HepG2 (cell line): ENCODE measurements at regions not wholly inside any gene's neighbourhood (a gene's known extent, or its start where the extent isn't known, plus 50 kb on each side); places are given as distances from the start of the nearest gene placed in this dataset.

ENCODE experiments used
- ATAC-seq: fragments of 200-7000 bp; cut with Tn5 transposase; 3 replicates; pipeline ENCODE4 v1.9.1; 2020; ENCODE audit warnings: mild to moderate bottlenecking, moderate library complexity
- BruUV-seq: library from RNA; stranded (reverse); fragments of 400-500 nt; replicated peaks from 2 replicates; lab custom pipeline; 2021; lab: Mats Ljungman, UMichigan
- CTCF ChIA-PET: fragments of 300-600 bp; formaldehyde crosslinking; extraction: SDS; loops from one replicate; lab custom pipeline; 2021; ENCODE audit warnings: low total read pairs, inconsistent platforms, low intra/inter-chr PET ratio; lab: Yijun Ruan, JAX
- POLR2A ChIA-PET: fragments of 350-600 bp; sonication (Branson Sonifier 250); formaldehyde crosslinking; loops from one replicate; lab custom pipeline; 2020; ENCODE audit warnings: antibody characterized with exemption, inconsistent platforms; lab: Yijun Ruan, JAX
- DNase-seq: peaks from one replicate; pipeline ENCODE4 v3.0.0-alpha.2; 2015; ENCODE audit warnings: low spot score
- FAIRE-seq: peaks from 3 replicates; lab custom pipeline; 2011; peaks lifted over from hg19 to GRCh38; lab: Jason Lieb, UNC
- H2AFZ ChIP-seq: one replicate; pipeline ENCODE4 v1.6.1; 2011; ENCODE audit warnings: low read length, inconsistent platforms
- H3K27ac ChIP-seq: fragments of 300-600 bp; 3 replicates; pipeline ENCODE4 v1.8.0; 2011; ENCODE audit warnings: mixed run types, mild to moderate bottlenecking, mixed read lengths, low read length, inconsistent platforms; ENCODE audit not compliant: insufficient read depth; ENCODE audit errors: extremely low read length
- H3K27me3 ChIP-seq, 2 experiments: fragments of 200-600 bp in 1 of 2; 2 replicates in 1 of 2; 3 replicates in 1 of 2; pipeline versions ENCODE4 v1.6.0 to v1.8.0; 2011; ENCODE audit warnings: low read length in 2 of 2, mild to moderate bottlenecking in 2 of 2, moderate library complexity in 2 of 2, inconsistent platforms in 1 of 2; ENCODE audit not compliant: insufficient read depth in 2 of 2, control insufficient read depth in 1 of 2
- H3K36me3 ChIP-seq, 2 experiments: fragments of 200-600 bp in 1 of 2; replicated peaks in 1 of 2; 2 replicates in 1 of 2; 3 replicates in 1 of 2; pipeline versions ENCODE4 v1.5.1 to v1.8.0; 2011; ENCODE audit warnings: low read length in 2 of 2, inconsistent platforms in 1 of 2; ENCODE audit not compliant: insufficient read depth in 2 of 2, control insufficient read depth in 1 of 2
- H3K4me1 ChIP-seq: 2 replicates; pipeline ENCODE4 v1.5.1; 2012; ENCODE audit warnings: low read length, inconsistent platforms; ENCODE audit not compliant: insufficient read depth
- H3K4me2 ChIP-seq: 2 replicates; pipeline ENCODE4 v1.6.0; 2011; ENCODE audit warnings: low read depth, low read length, inconsistent platforms
- H3K4me3 ChIP-seq, 3 experiments: fragments of 200-600 bp in 1 of 3; sonication (generic), shearing (Covaris generic) in 1 of 3; replicated peaks in 1 of 3; 2 replicates each; pipeline ENCODE4 v1.5.1; 2011 to 2016; ENCODE audit warnings: low read length in 3 of 3, inconsistent platforms in 2 of 3, low read depth in 2 of 3, mild to moderate bottlenecking in 2 of 3, control low read depth in 1 of 3, mixed read lengths in 1 of 3; ENCODE audit not compliant: insufficient read depth in 1 of 3
- H3K79me2 ChIP-seq: one replicate; pipeline ENCODE4 v1.6.1; 2011; ENCODE audit warnings: low read length, inconsistent platforms; ENCODE audit not compliant: insufficient read depth
- H3K9ac ChIP-seq: 2 replicates; pipeline ENCODE4 v1.6.0; 2011; ENCODE audit warnings: mild to moderate bottlenecking, low read depth, low read length, inconsistent platforms; ENCODE audit not compliant: insufficient read depth
- H3K9me3 ChIP-seq: 2 replicates; pipeline ENCODE4 v1.5.1; 2012; ENCODE audit warnings: mild to moderate bottlenecking, low read length
- H4K20me1 ChIP-seq: 2 replicates; pipeline ENCODE4 v1.6.0; 2011; ENCODE audit warnings: inconsistent platforms, mild to moderate bottlenecking, low read length, moderate library complexity; ENCODE audit not compliant: insufficient read depth
- CBX2 ChIP-seq, 2 experiments: fragments of 200-600 bp in 1 of 2; sonication (generic); formaldehyde crosslinking in 1 of 2; IDR thresholded peaks; 2 replicates each; pipeline versions ENCODE4 v1.7.0 to v1.8.1; 2018 to 2022; ENCODE audit warnings: low read depth in 2 of 2, low read length in 1 of 2, mild to moderate bottlenecking in 1 of 2, missing genetic modification reagents in 1 of 2
- EED ChIP-seq: sonication (generic); formaldehyde crosslinking; IDR thresholded peaks from 2 replicates; pipeline ENCODE4 v1.5.0; 2020; ENCODE audit warnings: mild to moderate bottlenecking, missing genetic modification reagents
- NFKBIZ ChIP-seq: IDR thresholded peaks from 2 replicates; pipeline ENCODE4 v1.6.1; 2018; ENCODE audit warnings: missing genetic modification reagents, missing compliant biosample characterization
- PRDM15 ChIP-seq: sonication (generic); formaldehyde crosslinking; IDR thresholded peaks from 2 replicates; pipeline ENCODE4 v1.4.0; 2020; ENCODE audit warnings: missing genetic modification reagents
- ZBTB33 ChIP-seq: sonication (generic); formaldehyde crosslinking; IDR thresholded peaks from 2 replicates; pipeline ENCODE4 v1.4.0; 2020; ENCODE audit warnings: missing genetic modification reagents
- ZBTB39 ChIP-seq: sonication (generic); formaldehyde crosslinking; IDR thresholded peaks from 2 replicates; pipeline ENCODE4 v1.5.0; 2020; ENCODE audit warnings: missing genetic modification reagents
- ZC3H13 ChIP-seq: sonication (generic); formaldehyde crosslinking; IDR thresholded peaks from 2 replicates; pipeline ENCODE4 v1.8.1; 2023; ENCODE audit warnings: mild to moderate bottlenecking, missing genetic modification reagents, moderate library complexity
- ZFP41 ChIP-seq: sonication (generic); formaldehyde crosslinking; IDR thresholded peaks from 2 replicates; pipeline ENCODE4 v1.4.0; 2020; ENCODE audit warnings: mild to moderate bottlenecking, missing genetic modification reagents, borderline replicate concordance
- ZNF260 ChIP-seq: sonication (generic); formaldehyde crosslinking; IDR thresholded peaks from 2 replicates; pipeline ENCODE4 v1.4.0; 2020; ENCODE audit warnings: missing genetic modification reagents, low read depth, mild to moderate bottlenecking, borderline replicate concordance
- ZNF44 ChIP-seq: sonication (generic); formaldehyde crosslinking; IDR thresholded peaks from 2 replicates; pipeline ENCODE4 v1.5.1; 2020; ENCODE audit warnings: mild to moderate bottlenecking, missing genetic modification reagents
- ZNF580 ChIP-seq: IDR thresholded peaks from 2 replicates; pipeline ENCODE4 v1.6.1; 2016; ENCODE audit warnings: low read depth, borderline replicate concordance
- ZNF687 ChIP-seq: sonication (generic); formaldehyde crosslinking; IDR thresholded peaks from 2 replicates; pipeline ENCODE4 v1.5.1; 2020; ENCODE audit warnings: mild to moderate bottlenecking, missing genetic modification reagents, moderate library complexity
- WGBS: methylation state at CpG from one replicate; pipeline ENCODE4 v1.1.6; 2017; ENCODE audit warnings: low lambda C conversion rate; 5-methylcytosine and 5-hydroxymethylcytosine counted together
- in situ Hi-C: cut with HindIII; loops from 2 replicates; pipeline ENCODE4 v1.10.0; 2017; ENCODE audit warnings: low pct_unique_long_range_greater_than_20kb; ENCODE audit not compliant: extremely low pct_ligation_motif_present
- intact Hi-C: fragments of 100-400 bp; cut with micrococcal nuclease; formaldehyde crosslinking; loops from one replicate; pipeline ENCODE4 v1.10.0; 2022; ENCODE audit not compliant: unreplicated experiment

- H3K27ac ChIP-seq: no peak overlapping the region
- peaks cover 5 to 29% of the 10 kb centered on the region in 2 experiments; a peak in 3 of 5 replicates for H3K27me3 ChIP-seq
- no peaks in the 10 kb centered on the region for H3K79me2 ChIP-seq
- in situ Hi-C loops (no loop called here), intact Hi-C loops (no loop called here)
- ATAC-seq: no peak
- no peaks in the 10 kb centered on the region for H3K36me3 ChIP-seq
- H3K4me3 ChIP-seq: no peak overlapping the region
- H3K9ac ChIP-seq: no peak overlapping the region
- H3K4me1 ChIP-seq: no peaks in the 10 kb centered on the region
- CTCF ChIA-PET: no interaction called here
- POLR2A ChIA-PET: no interaction called here
- H3K4me2 ChIP-seq: no peak overlapping the region
- no peaks in the 10 kb centered on the region for H3K9me3 ChIP-seq
- FAIRE-seq: no peak
- H4K20me1 ChIP-seq: no peaks in the 10 kb centered on the region
- no peak for DNase-seq
- 16% methylated on average over 4 of the region's 4 CpGs for WGBS
- H2AFZ ChIP-seq: no peak overlapping the region
- no TSS peak for BruUV-seq
- TF ChIP-seq CBX2 (IDR thresholded peaks at IDR 0.05; ENCODE audit: low read depth, low read length) (no peak), CBX2 (CRISPR knock-in tag; IDR thresholded peaks at IDR 0.05; ENCODE audit: low read depth) (no peak), PRDM15 (CRISPR knock-in tag) (no peak), ZNF44 (CRISPR knock-in tag) (no peak), ZC3H13 (CRISPR knock-in tag) (no peak), ZNF580 (CRISPR knock-in tag) (no peak), ZNF260 (CRISPR knock-in tag) (no peak), ZBTB33 (CRISPR knock-in tag) (no peak), ZFP41 (no peak), ZBTB39 (CRISPR knock-in tag) (no peak), EED (CRISPR knock-in tag) (no peak), ZNF687 (CRISPR knock-in tag) (no peak), NFKBIZ (no peak)
Observed at GRCh38 chr10:70962686-70963085, 74.3 kb upstream of the PCBD1 start.
